IMR-90 (cell line): ENCODE measurements at regions not wholly inside any gene's neighbourhood (a gene's known extent, or its start where the extent isn't known, plus 50 kb on each side); places are given as distances from the start of the nearest gene placed in this dataset.

ENCODE experiments used
- ATAC-seq: fragments of 200-7000 bp; cut with Tn5 transposase; 2 replicates; pipeline ENCODE4 v1.9.1; 2020; ENCODE audit warnings: low read depth, mild to moderate bottlenecking, moderate library complexity
- BruUV-seq: library from RNA; stranded (reverse); fragments of 400-500 nt; replicated peaks from 2 replicates; lab custom pipeline; 2021; lab: Mats Ljungman, UMichigan
- CTCF ChIA-PET: fragments of 300-600 bp; formaldehyde crosslinking; extraction: SDS; loops from one replicate; lab custom pipeline; 2021; ENCODE audit warnings: antibody characterized with exemption; lab: Yijun Ruan, JAX
- POLR2A ChIA-PET: fragments of 300-600 bp; sonication (Branson Sonifier 250); formaldehyde crosslinking; loops from one replicate; lab custom pipeline; 2022; ENCODE audit warnings: antibody characterized with exemption; ENCODE audit not compliant: unreplicated experiment; lab: Charles Lee
- DNase-seq: peaks from one replicate; pipeline ENCODE4 v3.0.0; 2013
- H2AFZ ChIP-seq: replicated peaks from 2 replicates; pipeline ENCODE3; 2013; ENCODE audit warnings: low read length, mild to moderate bottlenecking; ENCODE audit not compliant: poor library complexity
- H2AK5ac ChIP-seq: 2 replicates; pipeline ENCODE4 v1.6.1; 2013; ENCODE audit warnings: low read depth, low read length, inconsistent platforms
- H2AK9ac ChIP-seq: replicated peaks from 2 replicates; pipeline ENCODE3; 2013; ENCODE audit warnings: mild to moderate bottlenecking, low read depth, low read length, moderate library complexity; ENCODE audit not compliant: poor library complexity
- H2BK120ac ChIP-seq: 2 replicates; pipeline ENCODE4 v1.6.1; 2013; ENCODE audit warnings: low read depth, low read length, inconsistent platforms
- H2BK15ac ChIP-seq: 3 replicates; pipeline ENCODE4 v1.6.1; 2013; ENCODE audit warnings: low read depth, low read length, inconsistent platforms
- H2BK20ac ChIP-seq: 2 replicates; pipeline ENCODE4 v1.6.1; 2013; ENCODE audit warnings: low read depth, mild to moderate bottlenecking, inconsistent platforms, low read length, moderate library complexity
- H2BK5ac ChIP-seq: 2 replicates; pipeline ENCODE4 v1.6.1; 2013; ENCODE audit warnings: mild to moderate bottlenecking, low read depth, low read length, inconsistent platforms; ENCODE audit not compliant: poor library complexity, severe bottlenecking
- H3K14ac ChIP-seq: replicated peaks from 2 replicates; pipeline ENCODE4 v1.6.1; 2013; ENCODE audit warnings: low read depth, low read length, inconsistent platforms
- H3K18ac ChIP-seq: 2 replicates; pipeline ENCODE4 v1.6.1; 2013; ENCODE audit warnings: low read depth, low read length, control low read depth
- H3K23ac ChIP-seq: 2 replicates; pipeline ENCODE4 v1.6.1; 2013; ENCODE audit warnings: low read depth, low read length, inconsistent platforms
- H3K27ac ChIP-seq: 2 replicates; pipeline ENCODE4 v1.5.1; 2013; ENCODE audit warnings: mild to moderate bottlenecking, control low read depth, low read length; ENCODE audit not compliant: insufficient read depth
- H3K27me3 ChIP-seq: 2 replicates; pipeline ENCODE4 v1.6.1; 2013; ENCODE audit warnings: low read length; ENCODE audit not compliant: control insufficient read depth, insufficient read depth
- H3K36me3 ChIP-seq: 2 replicates; pipeline ENCODE4 v1.6.1; 2013; ENCODE audit warnings: low read length, mixed read lengths; ENCODE audit not compliant: control insufficient read depth, insufficient read depth
- H3K4ac ChIP-seq: 2 replicates; pipeline ENCODE4 v1.6.1; 2013; ENCODE audit warnings: low read depth, low read length, inconsistent platforms
- H3K4me1 ChIP-seq: 2 replicates; pipeline ENCODE4 v1.6.1; 2013; ENCODE audit warnings: low read length, mixed read lengths; ENCODE audit not compliant: control insufficient read depth, insufficient read depth
- H3K4me2 ChIP-seq: 2 replicates; pipeline ENCODE4 v1.6.1; 2013; ENCODE audit warnings: low read depth, mild to moderate bottlenecking, control low read depth, low read length, moderate library complexity
- H3K4me3 ChIP-seq: 2 replicates; pipeline ENCODE4 v1.5.1; 2013; ENCODE audit warnings: low read depth, mild to moderate bottlenecking, control low read depth, low read length, moderate library complexity; ENCODE audit not compliant: insufficient read depth
- H3K56ac ChIP-seq: 2 replicates; pipeline ENCODE4 v1.6.1; 2013; ENCODE audit warnings: low read length, inconsistent platforms; ENCODE audit not compliant: insufficient read depth; ENCODE audit errors: extremely low read depth
- H3K79me1 ChIP-seq, 2 experiments: 2 replicates each; pipeline ENCODE4 v1.6.1; 2013; ENCODE audit warnings: low read length in 2 of 2, inconsistent platforms in 1 of 2, low read depth in 1 of 2
- H3K9ac ChIP-seq: 2 replicates; pipeline ENCODE4 v1.6.1; 2013; ENCODE audit warnings: low read depth, low read length, control low read depth
- H3K9me1 ChIP-seq: 2 replicates; pipeline ENCODE4 v1.6.1; 2013; ENCODE audit warnings: low read length, inconsistent platforms; ENCODE audit not compliant: insufficient read depth
- H3K9me3 ChIP-seq: 2 replicates; pipeline ENCODE4 v1.6.1; 2013; ENCODE audit warnings: low read length; ENCODE audit not compliant: control insufficient read depth, insufficient read depth
- H4K20me1 ChIP-seq: 2 replicates; pipeline ENCODE4 v1.6.1; 2013; ENCODE audit warnings: low read length, inconsistent platforms; ENCODE audit not compliant: insufficient read depth
- H4K5ac ChIP-seq: 2 replicates; pipeline ENCODE4 v1.6.1; 2013; ENCODE audit warnings: mild to moderate bottlenecking, low read depth, low read length, control low read depth
- H4K8ac ChIP-seq, 2 experiments: 2 replicates each; pipeline ENCODE4 v1.6.1; 2013; ENCODE audit warnings: low read depth in 2 of 2, low read length in 2 of 2, control low read depth in 1 of 2, inconsistent platforms in 1 of 2
- H4K91ac ChIP-seq: 2 replicates; pipeline ENCODE4 v1.6.1; 2013; ENCODE audit warnings: low read depth, low read length, inconsistent platforms; ENCODE audit not compliant: insufficient read depth
- CHD1 ChIP-seq: IDR thresholded peaks from 2 replicates; pipeline ENCODE4 v1.6.1; 2012; ENCODE audit warnings: low read depth, low read length, improper control_type of control experiment
- RAD21 ChIP-seq: IDR thresholded peaks from 2 replicates; pipeline ENCODE4 v1.6.1; 2012; ENCODE audit warnings: low read length, improper control_type of control experiment
- RFX5 ChIP-seq: IDR thresholded peaks from 2 replicates; pipeline ENCODE4 v1.8.0; 2012; ENCODE audit warnings: low read depth, mild to moderate bottlenecking, low read length, moderate library complexity
- dilution Hi-C: fragments of 300-500 bp; cut with HindIII; formaldehyde crosslinking; loops from one replicate; pipeline ENCODE4 v1.14.3; 2018; ENCODE audit warnings: low sequenced_read_pairs; ENCODE audit not compliant: unreplicated experiment
- in situ Hi-C: fragments of 300-500 bp; cut with MboI; formaldehyde crosslinking; loops from 3 replicates; pipeline ENCODE4 v1.14.3; 2019; ENCODE audit warnings: low sequenced_read_pairs, inconsistent platforms, mixed read lengths
- intact Hi-C: fragments of 100-400 bp; cut with micrococcal nuclease; formaldehyde crosslinking; loops from 2 replicates; pipeline ENCODE4 v1.10.0; 2022
- TF ChIP-seq, protein P1 (sequence below): conservative IDR thresholded peaks from 2 replicates; pipeline ENCODE4 v1.5.1; 2012; ENCODE audit warnings: mild to moderate bottlenecking, low read depth, low read length, improper control_type of control experiment

- no peaks in the 10 kb centered on the region for H3K9me1 ChIP-seq
- no peak overlapping the region for H3K4me2 ChIP-seq
- H3K4me3 ChIP-seq: no peak overlapping the region
- peaks cover 9% of the 10 kb centered on the region; the same call in 1 of the 2 replicates for H3K27me3 ChIP-seq
- no peak overlapping the region for H4K8ac ChIP-seq
- no peak overlapping the region for H2AFZ ChIP-seq
- H2BK20ac ChIP-seq: no peak overlapping the region
- H3K9me3 ChIP-seq: no peaks in the 10 kb centered on the region
- no peak overlapping the region for H3K4ac ChIP-seq
- H3K23ac ChIP-seq: no peak overlapping the region
- ChIA-PET CTCF (interaction anchor here (1.3 kb wide), 1 partner anchor 9 kb away, joined by 3 read pairs; no protein-coding TSS in a partner anchor), POLR2A (no interaction called here)
- H2AK9ac ChIP-seq: no peak overlapping the region
- intact Hi-C loops (no loop called here), in situ Hi-C loops (loop anchor here (25.0 kb wide), 1 partner anchor 689 kb away; no protein-coding TSS in a partner anchor), dilution Hi-C loops (no loop called here)
- H4K91ac ChIP-seq: no peak overlapping the region
- H3K79me1 ChIP-seq: no peaks in the 10 kb centered on the region
- no peak overlapping the region for H3K27ac ChIP-seq
- no peak overlapping the region; the same call in 1 of the 2 replicates for H3K14ac ChIP-seq
- no peak for TF ChIP-seq RFX5
- TF ChIP-seq, protein P1, sequence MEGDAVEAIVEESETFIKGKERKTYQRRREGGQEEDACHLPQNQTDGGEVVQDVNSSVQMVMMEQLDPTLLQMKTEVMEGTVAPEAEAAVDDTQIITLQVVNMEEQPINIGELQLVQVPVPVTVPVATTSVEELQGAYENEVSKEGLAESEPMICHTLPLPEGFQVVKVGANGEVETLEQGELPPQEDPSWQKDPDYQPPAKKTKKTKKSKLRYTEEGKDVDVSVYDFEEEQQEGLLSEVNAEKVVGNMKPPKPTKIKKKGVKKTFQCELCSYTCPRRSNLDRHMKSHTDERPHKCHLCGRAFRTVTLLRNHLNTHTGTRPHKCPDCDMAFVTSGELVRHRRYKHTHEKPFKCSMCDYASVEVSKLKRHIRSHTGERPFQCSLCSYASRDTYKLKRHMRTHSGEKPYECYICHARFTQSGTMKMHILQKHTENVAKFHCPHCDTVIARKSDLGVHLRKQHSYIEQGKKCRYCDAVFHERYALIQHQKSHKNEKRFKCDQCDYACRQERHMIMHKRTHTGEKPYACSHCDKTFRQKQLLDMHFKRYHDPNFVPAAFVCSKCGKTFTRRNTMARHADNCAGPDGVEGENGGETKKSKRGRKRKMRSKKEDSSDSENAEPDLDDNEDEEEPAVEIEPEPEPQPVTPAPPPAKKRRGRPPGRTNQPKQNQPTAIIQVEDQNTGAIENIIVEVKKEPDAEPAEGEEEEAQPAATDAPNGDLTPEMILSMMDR: no peak
- no peak for TF ChIP-seq CHD1
- TF ChIP-seq RAD21: no peak
- no peak overlapping the region for H2AK5ac ChIP-seq
- no peak overlapping the region for H4K5ac ChIP-seq
- H3K4me1 ChIP-seq: no peaks in the 10 kb centered on the region
- no peak overlapping the region for H3K18ac ChIP-seq
- no peak overlapping the region for H2BK5ac ChIP-seq
- BruUV-seq: no TSS peak
- DNase-seq (no peak), ATAC-seq (no peak)
- no peak overlapping the region for H2BK120ac ChIP-seq
- H3K36me3 ChIP-seq: no peaks in the 10 kb centered on the region
- no peaks in the 10 kb centered on the region for H4K20me1 ChIP-seq
- no peak overlapping the region for H3K56ac ChIP-seq
- H2BK15ac ChIP-seq: no peak overlapping the region
- no peak overlapping the region for H3K9ac ChIP-seq
These were observed 53.9 kb upstream of the ZFR start for GRCh38 chr5:32498484-32498883.
